ENCODE measurements at regions not wholly inside any gene's neighbourhood (a gene's known extent, or its start where the extent isn't known, plus 50 kb on each side); places are given as distances from the start of the nearest gene placed in this dataset.

- no peak for DNase-seq
These were observed 286.6 kb downstream of the BRD1 start for GRCh38 chr22:49540913-49541692.

- DNase-seq = no peak
These were observed 287.4 kb downstream of the BRD1 start for GRCh38 chr22:49540084-49540912.

- DNase-seq = no peak
These were observed 289.7 kb downstream of the BRD1 start for GRCh38 chr22:49538006-49538405.

- DNase-seq = no peak
These were observed 291.0 kb downstream of the BRD1 start for GRCh38 chr22:49536571-49537131.

- no peak for DNase-seq
These were observed 292.0 kb downstream of the BRD1 start for GRCh38 chr22:49535527-49536125.

- no peak for DNase-seq
These were observed 292.5 kb downstream of the BRD1 start for GRCh38 chr22:49535126-49535525.

GRCh38 chr22:49534386-49534785 lies 293.3 kb downstream of the BRD1 start:
- DNase-seq = no peak

- no peak for DNase-seq
These were observed 293.8 kb downstream of the BRD1 start for GRCh38 chr22:49533886-49534285.

- DNase-seq = no peak
These were observed 294.5 kb downstream of the BRD1 start for GRCh38 chr22:49532869-49533802.

- peak; percentile 32 for DNase-seq
These were observed 296.3 kb downstream of the BRD1 start for GRCh38 chr22:49531368-49531791.

GRCh38 chr22:49530671-49531367 lies 296.9 kb downstream of the BRD1 start:
- no peak for DNase-seq

- no peak for DNase-seq
These were observed 299.3 kb downstream of the BRD1 start for GRCh38 chr22:49528420-49528720.

- DNase-seq = no peak
These were observed 299.9 kb downstream of the BRD1 start for GRCh38 chr22:49527611-49528419.

GRCh38 chr22:49525801-49526535 lies 301.7 kb downstream of the BRD1 start:
- no peak for DNase-seq

GRCh38 chr22:49525360-49525759 lies 302.3 kb downstream of the BRD1 start:
- DNase-seq = no peak

- no peak for DNase-seq
These were observed 303.3 kb downstream of the BRD1 start for GRCh38 chr22:49524362-49524761.

- no peak for DNase-seq
These were observed 304.2 kb downstream of the BRD1 start for GRCh38 chr22:49523374-49524008.

- DNase-seq = no peak
These were observed 304.9 kb downstream of the BRD1 start for GRCh38 chr22:49522582-49523373.

GRCh38 chr22:49521787-49522224 lies 305.9 kb downstream of the BRD1 start:
- no peak for DNase-seq
